ENCODE measurements at regions not wholly inside any gene's neighbourhood (a gene's known extent, or its start where the extent isn't known, plus 50 kb on each side); places are given as distances from the start of the nearest gene placed in this dataset.
"Not testable (repeated sequence)": the region's sequence is repeated elsewhere in the genome, so short reads cannot be mapped to it uniquely, and the experiment has no call there.

- DNase-seq: not testable (repeated sequence)
Measured at GRCh38 chr1:102659876-102660483, 448.3 kb downstream of the COL11A1 start.

- no peak for DNase-seq
Measured at GRCh38 chr1:102655034-102655433, 453.3 kb downstream of the COL11A1 start.

GRCh38 chr1:102640872-102641271 is 467.4 kb downstream of the COL11A1 start:
- no peak for DNase-seq

- no peak for DNase-seq
Measured at GRCh38 chr1:102640312-102640711, 468.0 kb downstream of the COL11A1 start.

- no peak for DNase-seq
Measured at GRCh38 chr1:102631691-102632090, 476.6 kb downstream of the COL11A1 start.

- no peak for DNase-seq
Measured at GRCh38 chr1:102630041-102630440, 478.3 kb downstream of the COL11A1 start.

- no peak for DNase-seq
Measured at GRCh38 chr1:102628109-102628613, 480.2 kb downstream of the COL11A1 start.

- DNase-seq: no peak
Measured at GRCh38 chr1:102627145-102627544, 481.2 kb downstream of the COL11A1 start.

- DNase-seq: no peak
Measured at GRCh38 chr1:102615896-102616295, 492.4 kb downstream of the COL11A1 start.

- no peak for DNase-seq
Measured at GRCh38 chr1:102595106-102595505, 513.2 kb downstream of the COL11A1 start.

- no peak for DNase-seq
Measured at GRCh38 chr1:102593276-102593675, 515.0 kb downstream of the COL11A1 start.

GRCh38 chr1:102588536-102588935 is 519.8 kb downstream of the COL11A1 start:
- no peak for DNase-seq

- DNase-seq: no peak
Measured at GRCh38 chr1:102586022-102586421, 522.3 kb downstream of the COL11A1 start.

GRCh38 chr1:102580806-102581205 is 527.5 kb downstream of the COL11A1 start:
- DNase-seq: no peak

- no peak for DNase-seq
Measured at GRCh38 chr1:102578804-102579203, 529.5 kb downstream of the COL11A1 start.

- DNase-seq: no peak
Measured at GRCh38 chr1:102572637-102573036, 535.7 kb downstream of the COL11A1 start.

- no peak for DNase-seq
Measured at GRCh38 chr1:102566182-102566581, 542.1 kb downstream of the COL11A1 start.

- DNase-seq: no peak
Measured at GRCh38 chr1:102562380-102562779, 545.9 kb downstream of the COL11A1 start.

- DNase-seq: peak; percentile 1
Measured at GRCh38 chr1:102550729-102551384, 554.1 kb upstream of the OLFM3 start.

- DNase-seq: no peak
Measured at GRCh38 chr1:102546251-102546650, 549.5 kb upstream of the OLFM3 start.

GRCh38 chr1:102535829-102536505 is 539.2 kb upstream of the OLFM3 start:
- DNase-seq: no peak

GRCh38 chr1:102531036-102531435 is 534.3 kb upstream of the OLFM3 start:
- peak; percentile 1 for DNase-seq

- DNase-seq: no peak
Measured at GRCh38 chr1:102529446-102529845, 532.7 kb upstream of the OLFM3 start.

GRCh38 chr1:102500758-102501157 is 504.0 kb upstream of the OLFM3 start:
- no peak for DNase-seq

Measured in fibroblast of skin of right quadriceps (primary cell).